Adrenal gland (tissue), 9 donors: ENCODE measurements at regions not wholly inside any gene's neighbourhood (a gene's known extent, or its start where the extent isn't known, plus 50 kb on each side); places are given as distances from the start of the nearest gene placed in this dataset.

ENCODE experiments used
- DNase-seq, 7 donors: peaks; one replicate each; pipeline ENCODE4 v3.0.0-alpha.2; 2019 to 2020
- H3K27ac ChIP-seq, 5 donors: fragments of 200-600 bp; sonication (generic) in 4 of 5; 1 replicate in 3 of 5; 2 replicates in 2 of 5; pipeline versions ENCODE4 v1.5.1 to v1.8.0; 2016 to 2020; ENCODE audit warnings: mild to moderate bottlenecking in 1 of 5
- H3K27me3 ChIP-seq: fragments of 200-600 bp; 2 replicates; pipeline ENCODE4 v1.8.0; 2021
- H3K36me3 ChIP-seq, 2 donors: fragments of 200-600 bp; replicated peaks in 1 of 2; 1 replicate in 1 of 2; 2 replicates in 1 of 2; pipeline versions ENCODE4 v1.5.1 to v1.8.0; 2018 to 2022
- H3K4me1 ChIP-seq, 2 donors: fragments of 200-600 bp; replicated peaks in 1 of 2; 1 replicate in 1 of 2; 2 replicates in 1 of 2; pipeline versions ENCODE4 v1.5.1 to v1.8.0; 2018 to 2021
- H3K4me3 ChIP-seq, 4 donors: fragments of 200-600 bp; sonication (generic) in 3 of 4; one replicate each; pipeline ENCODE4 v1.5.1; 2016 to 2018
- H3K9me3 ChIP-seq, 3 donors: fragments of 200-600 bp; sonication (generic) in 1 of 3; replicated peaks in 1 of 3; 1 replicate in 2 of 3; 2 replicates in 1 of 3; pipeline versions ENCODE4 v1.5.1 to v1.8.0; 2016 to 2021
- POLR2A ChIP-seq, 2 donors: fragments of 450-650 bp; IDR thresholded peaks; one replicate each; pipeline ENCODE4 v1.6.1; 2017; ENCODE audit warnings: antibody characterized with exemption in 2 of 2, mild to moderate bottlenecking in 2 of 2, moderate library complexity in 1 of 2
- WGBS, 4 donors: extraction: QIAGEN DNeasy Blood & Tissue Kit in 2 of 4; methylation state at CpG; one replicate each; pipeline versions ENCODE4 v1.1.5 to v1.1.7; 2013 to 2017; 5-methylcytosine and 5-hydroxymethylcytosine counted together
- intact Hi-C, 2 donors: fragments of 100-400 bp; cut with DNase I; formaldehyde crosslinking; loops; one replicate each; pipeline versions ENCODE4 v1.14.1 to v1.15.0; 2022 to 2023
- TF ChIP-seq, protein P1 (sequence below), 6 experiments: fragments of 450-650 bp in 4 of 6; fragments of 200-600 bp in 2 of 6; sonication (generic) in 1 of 6; IDR thresholded peaks; 1 replicate in 5 of 6; 2 replicates in 1 of 6; pipeline versions ENCODE4 v1.5.1 to v1.8.0; 2016 to 2021; ENCODE audit warnings: antibody characterized with exemption in 6 of 6, mild to moderate bottlenecking in 2 of 6, moderate library complexity in 1 of 6
- donor health status: healthy with polysubstance abuse.
- donor health status: Bipolar disorder and iron deficiency.
- donor health status: DM: yes; HTN: yes; CAD: no.
- donor health status: DM: no; HTN: no; CAD: no.
- donor health status: DM: no; HTN: no; CAD: no.

GRCh38 chr4:166153548-166153947 lies 280.5 kb downstream of the TLL1 start:
- Histone ChIP-seq H3K27me3 (no peaks in the 10 kb centered on the region), H3K9me3 (no peaks in the 10 kb centered on the region), H3K4me3 (no peak overlapping the region), H3K4me1 (no peaks in the 10 kb centered on the region), H3K27ac (no peak overlapping the region), H3K36me3 (no peaks in the 10 kb centered on the region)
- TF ChIP-seq POLR2A (IDR thresholded peaks at IDR 0.05): no peak
- TF ChIP-seq, protein P1, sequence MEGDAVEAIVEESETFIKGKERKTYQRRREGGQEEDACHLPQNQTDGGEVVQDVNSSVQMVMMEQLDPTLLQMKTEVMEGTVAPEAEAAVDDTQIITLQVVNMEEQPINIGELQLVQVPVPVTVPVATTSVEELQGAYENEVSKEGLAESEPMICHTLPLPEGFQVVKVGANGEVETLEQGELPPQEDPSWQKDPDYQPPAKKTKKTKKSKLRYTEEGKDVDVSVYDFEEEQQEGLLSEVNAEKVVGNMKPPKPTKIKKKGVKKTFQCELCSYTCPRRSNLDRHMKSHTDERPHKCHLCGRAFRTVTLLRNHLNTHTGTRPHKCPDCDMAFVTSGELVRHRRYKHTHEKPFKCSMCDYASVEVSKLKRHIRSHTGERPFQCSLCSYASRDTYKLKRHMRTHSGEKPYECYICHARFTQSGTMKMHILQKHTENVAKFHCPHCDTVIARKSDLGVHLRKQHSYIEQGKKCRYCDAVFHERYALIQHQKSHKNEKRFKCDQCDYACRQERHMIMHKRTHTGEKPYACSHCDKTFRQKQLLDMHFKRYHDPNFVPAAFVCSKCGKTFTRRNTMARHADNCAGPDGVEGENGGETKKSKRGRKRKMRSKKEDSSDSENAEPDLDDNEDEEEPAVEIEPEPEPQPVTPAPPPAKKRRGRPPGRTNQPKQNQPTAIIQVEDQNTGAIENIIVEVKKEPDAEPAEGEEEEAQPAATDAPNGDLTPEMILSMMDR (IDR thresholded peaks at IDR 0.05): no peak
- intact Hi-C loops: no loop called here
- DNase-seq: no peak

- H3K27me3 ChIP-seq: no peaks in the 10 kb centered on the region
- H3K4me1 ChIP-seq: no peaks in the 10 kb centered on the region
- DNase-seq: no peak
- 38 to 48% (median 45%) methylated on average over 4 of the region's 4 CpGs for WGBS, 4 donors
- no peak overlapping the region for H3K27ac ChIP-seq
- intact Hi-C loops: loop anchor here in 1 of 2 donors (10.0 kb wide), 1 partner anchor 1462 kb away; no protein-coding TSS in a partner anchor
- no peaks in the 10 kb centered on the region for H3K36me3 ChIP-seq
- no peak overlapping the region for H3K4me3 ChIP-seq
- no peak for TF ChIP-seq POLR2A (IDR thresholded peaks at IDR 0.05)
- TF ChIP-seq, protein P1 (IDR thresholded peaks at IDR 0.05): no peak
- H3K9me3 ChIP-seq: peaks cover 0 to 4% (median 0%) of the 10 kb centered on the region in 3 donors
Measured at GRCh38 chr4:166162327-166162726, 289.3 kb downstream of the TLL1 start.

DNA sequence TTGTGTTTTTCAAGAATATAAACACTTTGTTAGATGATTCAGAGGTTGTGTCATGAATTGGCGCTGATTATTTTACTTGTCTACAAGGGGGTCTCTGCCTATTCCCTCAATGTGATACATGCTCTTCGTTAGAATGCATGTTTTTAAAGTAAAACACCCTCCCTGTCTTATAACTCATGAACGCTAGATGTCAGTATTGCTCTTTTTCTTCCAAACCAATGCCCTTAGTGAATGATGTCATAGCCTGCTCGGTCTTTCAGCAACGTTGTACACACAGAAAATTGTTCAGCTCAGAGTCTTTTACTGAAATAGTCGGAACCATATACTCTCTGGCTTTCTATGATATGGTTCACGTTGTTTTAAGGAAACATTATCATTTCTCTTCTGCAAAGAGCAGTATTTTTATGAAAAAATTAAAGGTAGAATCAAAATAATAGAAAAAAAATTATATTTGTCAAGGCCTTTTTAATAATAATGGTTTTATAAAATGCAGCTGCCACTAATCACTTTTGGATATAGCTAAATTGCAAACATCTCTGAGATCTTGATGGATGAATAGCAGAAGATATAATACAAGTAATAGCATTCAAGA lies 292.9 kb downstream of the TLL1 start:
- peak in 4 of 7 donors; percentile 19 to 24 (median 19) for DNase-seq
- no peak for TF ChIP-seq POLR2A (IDR thresholded peaks at IDR 0.05)
- TF ChIP-seq, protein P1 (IDR thresholded peaks at IDR 0.05): peak; percentile 64 to 82 (median 72)
- no peaks in the 10 kb centered on the region for H3K36me3 ChIP-seq
- H3K27me3 ChIP-seq: no peaks in the 10 kb centered on the region
- H3K27ac ChIP-seq: no peak overlapping the region
- intact Hi-C loops: loop anchor here in 1 of 2 donors (5.0 to 10.0 kb wide), 3 partner anchors 86 to 1911 kb away; no protein-coding TSS in a partner anchor
- no peaks in the 10 kb centered on the region for H3K4me1 ChIP-seq
- H3K9me3 ChIP-seq: no peaks in the 10 kb centered on the region
- H3K4me3 ChIP-seq: no peak overlapping the region
- WGBS, 4 donors: 1 to 2% (median 1%) methylated on average over 7 of the region's 7 CpGs

DNA sequence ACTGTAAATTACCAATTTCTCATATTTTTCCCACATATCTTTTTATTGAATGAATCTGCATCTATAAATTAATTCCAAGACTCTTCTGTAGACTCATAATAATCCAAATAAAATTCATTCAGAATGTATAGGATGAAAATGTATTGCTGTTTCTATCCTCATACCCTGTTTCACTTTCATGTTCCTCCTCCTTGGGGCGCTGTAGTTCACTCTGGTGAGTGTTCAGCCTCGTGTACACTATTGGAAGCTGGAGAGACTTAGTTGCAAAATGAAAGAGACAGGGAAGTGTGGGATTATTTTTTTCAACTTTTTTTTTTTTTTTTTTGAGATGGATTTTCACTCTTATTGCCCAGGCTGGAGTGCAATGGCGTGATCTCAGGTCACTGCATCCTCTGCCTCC lies 296.1 kb downstream of the TLL1 start:
- no peaks in the 10 kb centered on the region for H3K36me3 ChIP-seq
- H3K9me3 ChIP-seq: no peaks in the 10 kb centered on the region
- no peak for TF ChIP-seq POLR2A (IDR thresholded peaks at IDR 0.05)
- TF ChIP-seq, protein P1 (IDR thresholded peaks at IDR 0.05): no peak
- no peak overlapping the region for H3K27ac ChIP-seq
- intact Hi-C loops: loop anchor here in 1 of 2 donors (5.0 to 10.0 kb wide), 3 partner anchors 83 to 1908 kb away; no protein-coding TSS in a partner anchor
- DNase-seq: no peak
- WGBS, 4 donors: 42 to 56% (median 50%) methylated on average over 3 of the region's 3 CpGs
- H3K4me3 ChIP-seq: no peak overlapping the region
- no peaks in the 10 kb centered on the region for H3K4me1 ChIP-seq
- no peaks in the 10 kb centered on the region for H3K27me3 ChIP-seq
